IPS-18a (cell line): ENCODE measurements at regions not wholly inside any gene's neighbourhood (a gene's known extent, or its start where the extent isn't known, plus 50 kb on each side); places are given as distances from the start of the nearest gene placed in this dataset.
A peak's percentile ranks its signal among the peaks of the same experiment; 100 is the strongest.

ENCODE experiments used
- H3K27ac ChIP-seq: one replicate; pipeline ENCODE4 v1.5.1; 2013; ENCODE audit warnings: low read length
- H3K27me3 ChIP-seq: one replicate; pipeline ENCODE4 v1.6.1; 2013; ENCODE audit warnings: mild to moderate bottlenecking, low read length; ENCODE audit not compliant: control insufficient read depth, insufficient read depth
- H3K36me3 ChIP-seq: one replicate; pipeline ENCODE4 v1.6.1; 2013; ENCODE audit warnings: low read depth, low read length; ENCODE audit not compliant: control insufficient read depth
- H3K4me1 ChIP-seq: one replicate; pipeline ENCODE4 v1.6.1; 2013; ENCODE audit warnings: low read depth, low read length; ENCODE audit not compliant: control insufficient read depth
- H3K4me3 ChIP-seq: one replicate; pipeline ENCODE4 v1.5.1; 2013; ENCODE audit warnings: low read length
- H3K9ac ChIP-seq: one replicate; pipeline ENCODE4 v1.6.1; 2013; ENCODE audit warnings: mild to moderate bottlenecking, low read length, moderate library complexity
- H3K9me3 ChIP-seq: one replicate; pipeline ENCODE4 v1.6.1; 2013; ENCODE audit warnings: low read depth, low read length; ENCODE audit not compliant: control insufficient read depth

GRCh38 chr19:41521931-41522555 lies 53.9 kb upstream of the CEACAM21 start:
- Histone ChIP-seq H3K9ac (no peak overlapping the region), H3K9me3 (no peaks in the 10 kb centered on the region), H3K4me1 (no peaks in the 10 kb centered on the region), H3K4me3 (peak overlapping the region; percentile 38), H3K27me3 (peaks cover 90% of the 10 kb centered on the region), H3K36me3 (no peaks in the 10 kb centered on the region), H3K27ac (no peak overlapping the region)

GRCh38 chr19:41525989-41526388 lies 50.0 kb upstream of the CEACAM21 start:
- no peaks in the 10 kb centered on the region for H3K36me3 ChIP-seq
- peaks cover 50% of the 10 kb centered on the region for H3K27me3 ChIP-seq
- no peak overlapping the region for H3K9ac ChIP-seq
- no peak overlapping the region for H3K4me3 ChIP-seq
- no peaks in the 10 kb centered on the region for H3K4me1 ChIP-seq
- no peaks in the 10 kb centered on the region for H3K9me3 ChIP-seq
- no peak overlapping the region for H3K27ac ChIP-seq
